Tibial nerve (tissue), 3 donors: ENCODE measurements at regions not wholly inside any gene's neighbourhood (a gene's known extent, or its start where the extent isn't known, plus 50 kb on each side); places are given as distances from the start of the nearest gene placed in this dataset.

Source experiments
- POLR2A ChIP-seq, 2 donors: fragments of 450-650 bp; IDR thresholded peaks; one replicate each; pipeline ENCODE4 v1.6.1; 2017; ENCODE audit warnings: antibody characterized with exemption in 2 of 2, mild to moderate bottlenecking in 2 of 2, moderate library complexity in 2 of 2
- TF ChIP-seq, protein P1 (sequence below), 5 experiments: fragments of 200-600 bp in 3 of 5; fragments of 450-650 bp in 2 of 5; sonication (generic) in 3 of 5; IDR thresholded peaks; one replicate each; pipeline ENCODE4 v1.5.1; 2016 to 2019; ENCODE audit warnings: antibody characterized with exemption in 5 of 5, mild to moderate bottlenecking in 3 of 5, moderate library complexity in 2 of 5

DNA sequence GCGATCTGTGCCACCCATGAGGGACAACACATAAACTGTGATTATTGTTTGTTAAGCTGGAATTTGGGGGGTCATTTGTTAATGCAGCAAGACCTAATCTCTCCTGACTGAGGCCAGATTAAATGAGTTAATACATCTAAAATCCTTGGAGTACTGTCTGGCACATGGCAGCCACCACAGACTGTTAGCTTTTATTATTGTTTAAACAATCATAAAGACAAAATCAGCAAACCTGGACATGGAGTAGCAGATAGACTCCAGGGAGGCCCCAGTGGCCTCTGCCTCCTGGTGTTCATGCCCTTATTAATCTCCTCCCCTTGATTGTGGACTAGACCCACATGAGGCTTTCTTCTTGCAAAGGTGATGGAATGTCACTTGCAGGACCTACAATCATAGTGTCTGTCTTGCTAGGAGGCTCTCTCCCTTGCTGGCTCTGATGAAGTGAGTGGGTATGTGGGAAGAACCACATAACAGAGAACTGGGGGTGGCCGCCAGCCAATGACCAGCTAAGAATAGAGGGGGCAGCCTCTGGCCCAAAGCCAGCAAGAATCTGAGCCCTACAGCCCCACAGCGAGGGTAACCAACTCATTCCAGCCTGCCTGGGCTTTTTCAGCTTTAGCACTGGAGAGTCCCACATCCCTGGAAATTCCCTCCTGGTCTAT, 142.0 kb downstream of the SCARB1 start:
- TF ChIP-seq, protein P1, sequence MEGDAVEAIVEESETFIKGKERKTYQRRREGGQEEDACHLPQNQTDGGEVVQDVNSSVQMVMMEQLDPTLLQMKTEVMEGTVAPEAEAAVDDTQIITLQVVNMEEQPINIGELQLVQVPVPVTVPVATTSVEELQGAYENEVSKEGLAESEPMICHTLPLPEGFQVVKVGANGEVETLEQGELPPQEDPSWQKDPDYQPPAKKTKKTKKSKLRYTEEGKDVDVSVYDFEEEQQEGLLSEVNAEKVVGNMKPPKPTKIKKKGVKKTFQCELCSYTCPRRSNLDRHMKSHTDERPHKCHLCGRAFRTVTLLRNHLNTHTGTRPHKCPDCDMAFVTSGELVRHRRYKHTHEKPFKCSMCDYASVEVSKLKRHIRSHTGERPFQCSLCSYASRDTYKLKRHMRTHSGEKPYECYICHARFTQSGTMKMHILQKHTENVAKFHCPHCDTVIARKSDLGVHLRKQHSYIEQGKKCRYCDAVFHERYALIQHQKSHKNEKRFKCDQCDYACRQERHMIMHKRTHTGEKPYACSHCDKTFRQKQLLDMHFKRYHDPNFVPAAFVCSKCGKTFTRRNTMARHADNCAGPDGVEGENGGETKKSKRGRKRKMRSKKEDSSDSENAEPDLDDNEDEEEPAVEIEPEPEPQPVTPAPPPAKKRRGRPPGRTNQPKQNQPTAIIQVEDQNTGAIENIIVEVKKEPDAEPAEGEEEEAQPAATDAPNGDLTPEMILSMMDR (IDR thresholded peaks at IDR 0.05): no peak
- TF ChIP-seq POLR2A (IDR thresholded peaks at IDR 0.05): no peak
